ENCODE measurements at regions not wholly inside any gene's neighbourhood (a gene's known extent, or its start where the extent isn't known, plus 50 kb on each side); places are given as distances from the start of the nearest gene placed in this dataset.
"Not testable (repeated sequence)": the region's sequence is repeated elsewhere in the genome, so short reads cannot be mapped to it uniquely, and the experiment has no call there.

DNA sequence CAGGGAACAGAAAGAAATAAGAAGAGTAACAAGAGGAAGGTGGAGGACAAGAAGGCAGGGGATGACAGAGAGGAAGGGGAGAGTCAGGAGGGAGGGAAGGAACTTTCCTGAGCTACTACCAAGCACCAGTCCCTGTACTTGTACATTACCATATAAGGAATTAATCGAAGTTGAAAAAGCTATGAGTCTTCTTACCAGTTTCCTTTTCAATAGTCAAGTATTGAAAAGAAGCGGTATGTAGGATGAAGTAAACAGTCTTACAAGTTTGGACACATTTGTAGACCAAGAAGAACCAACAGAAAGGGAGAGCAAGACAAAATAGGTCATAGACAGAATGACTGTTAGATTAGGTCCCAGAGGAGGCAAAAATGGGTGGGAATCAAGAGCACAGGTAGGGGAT, 629.7 kb upstream of the DIPK2B start:
- no peak for DNase-seq (ENCODE audit: low read depth in 2 of 2, low spot score in 1 of 2)

DNA sequence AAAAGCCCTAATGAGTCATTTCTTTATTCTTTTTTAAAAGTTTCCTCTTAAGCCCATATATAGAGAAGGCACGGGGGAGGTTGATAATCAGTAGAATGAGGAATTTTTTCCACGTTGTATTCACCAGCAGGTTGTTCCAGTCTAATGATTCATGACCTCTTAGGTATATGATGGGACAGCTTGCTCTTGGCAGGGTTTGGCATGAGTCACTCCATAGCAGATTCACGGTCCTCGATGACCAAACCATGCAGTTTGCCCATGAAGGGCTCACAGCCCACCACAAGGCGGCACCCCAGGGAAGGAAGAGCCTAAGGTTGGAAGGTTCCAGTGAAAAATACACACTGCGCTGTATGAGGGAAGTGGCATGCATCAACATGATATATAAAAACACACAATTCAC, 623.8 kb upstream of the DIPK2B start:
- peak in 1 of 2 donors; percentile 46 for DNase-seq (ENCODE audit: low read depth in 2 of 2, low spot score in 1 of 2)

DNA sequence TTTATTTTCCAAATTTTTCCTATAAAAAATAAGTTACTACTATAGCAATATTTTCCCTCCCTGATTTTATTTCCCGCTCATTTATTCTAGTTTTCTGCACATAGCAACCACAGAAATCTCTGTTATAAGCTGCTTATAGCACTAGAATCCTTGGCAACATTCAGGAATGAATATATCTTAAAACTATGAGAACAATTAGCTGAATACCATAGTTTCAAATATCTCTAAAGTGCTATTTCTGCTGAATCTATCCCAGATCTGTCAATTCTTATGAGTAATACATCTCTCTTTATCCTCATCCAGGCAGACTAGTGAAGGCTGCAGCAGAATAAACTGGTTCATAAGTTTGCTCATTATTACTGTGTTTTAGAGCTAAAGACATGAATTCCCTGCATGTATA, 622.9 kb upstream of the DIPK2B start:
- DNase-seq (ENCODE audit: low read depth in 2 of 2, low spot score in 1 of 2): no peak

DNA sequence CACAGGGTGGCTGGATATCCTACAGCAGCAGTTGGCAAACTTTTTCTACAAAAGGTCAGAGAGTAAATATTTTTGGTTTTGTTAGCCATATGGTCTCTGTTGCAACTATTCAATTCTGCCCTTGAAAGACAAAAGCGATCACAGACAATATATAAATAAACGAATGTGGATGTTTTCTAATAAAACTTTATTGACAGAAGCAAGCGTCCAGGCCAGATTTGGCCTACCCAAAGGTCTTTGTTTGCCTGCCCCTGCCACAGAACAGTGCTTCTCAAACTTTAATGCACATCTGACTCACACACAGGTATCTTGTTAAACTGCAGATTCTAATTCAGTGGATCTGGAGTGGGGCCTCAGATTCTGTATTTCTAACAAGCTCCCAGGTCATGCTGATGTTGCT, 621.4 kb upstream of the DIPK2B start:
- DNase-seq (ENCODE audit: low read depth in 2 of 2, low spot score in 1 of 2): no peak

DNA sequence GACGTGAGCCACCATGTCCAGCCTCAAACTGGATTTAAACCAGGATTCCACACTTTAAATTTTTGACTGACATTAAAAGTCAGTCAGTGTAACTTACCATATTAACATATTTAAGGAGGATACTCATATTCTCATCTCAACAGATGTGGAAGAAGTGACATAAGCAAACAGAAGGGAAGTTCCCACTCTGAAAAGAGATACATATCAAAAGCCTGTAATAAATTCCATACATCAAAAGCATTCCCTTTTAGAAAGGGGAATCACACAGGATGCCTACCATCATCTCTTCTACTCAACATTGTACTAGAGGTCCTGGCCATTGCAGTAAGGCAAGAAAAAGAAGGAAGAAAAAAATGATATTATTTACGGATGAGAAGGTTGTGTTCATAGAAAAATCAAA, 618.2 kb upstream of the DIPK2B start:
- no peak for DNase-seq (ENCODE audit: low read depth in 2 of 2, low spot score in 1 of 2)

DNA sequence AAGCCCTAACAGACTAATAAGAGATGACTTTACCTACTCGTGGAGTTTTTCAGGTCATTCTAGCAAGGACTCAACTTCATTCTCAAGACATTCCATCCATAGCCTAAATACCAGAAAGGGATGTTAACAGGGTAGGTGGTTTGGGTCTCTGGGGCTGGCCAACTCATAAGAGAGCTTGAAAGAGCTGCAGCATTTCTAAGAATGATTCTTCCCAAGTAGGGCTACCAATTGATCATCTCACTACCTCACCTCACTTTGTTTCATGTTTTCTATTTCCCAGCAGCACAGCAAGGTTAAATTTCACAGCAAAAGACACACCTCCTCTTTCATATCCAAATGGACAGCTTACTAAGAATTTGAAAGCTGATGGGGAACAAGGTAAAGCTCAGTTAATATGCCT, 614.8 kb upstream of the DIPK2B start:
- DNase-seq (ENCODE audit: low read depth in 2 of 2, low spot score in 1 of 2): no peak

DNA sequence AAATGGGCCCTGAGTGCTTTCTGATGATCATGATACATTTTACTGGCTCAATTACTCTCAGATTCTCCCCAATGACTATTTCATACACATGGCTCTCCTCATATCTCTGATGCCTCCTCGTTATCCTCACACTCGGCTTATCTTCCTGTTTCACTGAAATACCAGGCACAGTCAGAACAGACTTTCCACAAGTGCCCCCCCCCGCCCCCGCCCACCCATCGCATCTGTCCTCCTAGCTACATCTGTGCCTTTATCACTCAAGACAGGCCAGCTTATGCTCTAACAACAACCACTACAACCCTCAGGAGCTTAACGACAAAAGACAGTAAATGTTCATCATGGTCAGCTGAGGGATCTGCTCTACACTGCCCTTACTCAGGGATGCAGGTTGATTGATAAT, 610.6 kb upstream of the DIPK2B start:
- no peak for DNase-seq (ENCODE audit: low read depth in 2 of 2, low spot score in 1 of 2)

DNA sequence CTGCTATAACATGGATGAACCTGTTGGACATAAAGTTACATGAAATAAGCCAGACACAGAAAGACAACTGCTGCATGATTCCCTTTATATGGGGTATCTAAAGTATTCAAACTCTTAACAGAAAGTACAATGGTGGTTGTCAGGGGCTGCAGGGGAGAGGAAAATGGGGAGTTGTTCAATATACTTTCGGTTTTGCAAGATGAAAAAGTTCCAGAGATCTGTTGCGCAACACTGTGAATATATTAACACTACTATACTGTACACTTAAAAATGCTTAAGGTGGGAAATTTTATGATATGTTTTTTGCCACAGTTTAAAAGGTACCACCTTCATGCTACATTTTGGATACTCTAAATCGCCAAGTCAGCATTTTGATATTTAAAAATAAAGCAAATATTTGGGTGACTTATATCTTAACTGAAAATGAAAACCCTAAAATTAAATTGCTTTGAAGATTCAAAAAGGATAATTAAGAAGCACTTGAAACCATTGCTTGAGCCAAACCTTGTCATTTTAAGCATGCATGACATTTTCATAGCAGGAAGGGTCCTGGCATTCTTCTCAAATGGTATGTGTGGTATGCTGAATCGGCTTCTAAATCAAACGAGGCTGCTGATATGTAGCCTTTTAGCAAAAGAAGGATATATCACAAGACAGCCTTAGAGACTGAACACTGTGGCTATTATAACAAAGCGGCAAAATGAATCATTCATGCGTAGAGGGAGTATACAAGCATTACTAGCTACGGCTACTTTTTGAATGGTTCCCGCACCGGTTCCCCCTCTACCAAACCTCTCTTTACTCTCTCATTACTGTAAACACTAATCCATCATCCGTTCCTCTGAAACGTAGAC, 607.1 kb upstream of the DIPK2B start:
- DNase-seq (ENCODE audit: low read depth in 2 of 2, low spot score in 1 of 2): no peak

DNA sequence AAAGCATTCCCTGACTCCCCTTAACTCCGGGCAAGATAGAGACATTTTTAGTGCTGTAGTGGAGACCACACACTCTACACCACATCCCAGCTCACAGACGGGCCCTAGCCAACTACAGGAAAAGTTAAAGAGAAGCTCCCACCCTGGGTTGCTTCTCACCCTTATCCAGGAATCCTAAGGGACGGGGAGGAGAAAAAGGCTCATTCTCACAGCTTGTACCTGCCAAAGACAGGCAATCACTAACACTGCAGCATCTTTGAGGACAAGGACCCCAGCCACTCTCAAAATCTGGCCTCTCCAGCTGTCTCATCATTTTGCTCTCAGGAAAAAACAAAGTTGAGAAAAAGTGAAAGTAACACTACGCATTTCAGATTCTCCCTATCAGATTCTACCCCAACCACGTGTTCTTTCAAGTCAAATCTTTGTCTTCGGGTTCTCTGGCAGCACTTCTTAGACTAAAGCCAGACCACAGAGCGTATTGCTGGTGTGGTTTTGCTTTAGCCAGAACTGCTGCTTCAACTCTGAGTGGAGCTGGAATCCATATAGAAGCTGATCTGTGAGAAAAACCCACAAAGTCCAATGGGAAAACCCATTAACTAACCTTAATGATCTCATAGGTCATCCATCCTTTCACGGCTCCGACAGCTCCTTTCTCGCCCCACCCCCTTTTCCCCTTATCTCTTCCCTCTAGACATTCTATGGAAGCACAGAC, 605.9 kb upstream of the DIPK2B start:
- no peak for DNase-seq (ENCODE audit: low read depth in 2 of 2, low spot score in 1 of 2)

DNA sequence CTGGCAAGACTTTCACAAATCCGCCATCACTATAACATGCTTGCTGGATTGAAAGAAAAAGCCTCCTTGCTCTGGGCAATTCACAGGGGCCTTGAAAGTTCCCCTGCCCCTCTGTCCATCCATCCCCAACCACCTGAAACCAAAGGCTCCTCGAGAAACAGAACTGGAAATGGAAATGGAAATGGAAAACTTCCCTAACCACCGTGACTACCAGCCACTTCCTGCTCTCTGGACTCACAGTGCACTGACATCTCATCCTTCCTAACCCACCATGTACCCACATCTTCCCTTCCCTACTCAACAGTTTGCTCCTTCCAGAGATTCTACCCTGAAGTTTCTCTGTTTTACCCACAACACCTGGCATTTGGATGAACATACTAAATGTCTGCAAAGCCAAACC, 603.6 kb upstream of the DIPK2B start:
- DNase-seq (ENCODE audit: low read depth in 2 of 2, low spot score in 1 of 2): no peak

DNA sequence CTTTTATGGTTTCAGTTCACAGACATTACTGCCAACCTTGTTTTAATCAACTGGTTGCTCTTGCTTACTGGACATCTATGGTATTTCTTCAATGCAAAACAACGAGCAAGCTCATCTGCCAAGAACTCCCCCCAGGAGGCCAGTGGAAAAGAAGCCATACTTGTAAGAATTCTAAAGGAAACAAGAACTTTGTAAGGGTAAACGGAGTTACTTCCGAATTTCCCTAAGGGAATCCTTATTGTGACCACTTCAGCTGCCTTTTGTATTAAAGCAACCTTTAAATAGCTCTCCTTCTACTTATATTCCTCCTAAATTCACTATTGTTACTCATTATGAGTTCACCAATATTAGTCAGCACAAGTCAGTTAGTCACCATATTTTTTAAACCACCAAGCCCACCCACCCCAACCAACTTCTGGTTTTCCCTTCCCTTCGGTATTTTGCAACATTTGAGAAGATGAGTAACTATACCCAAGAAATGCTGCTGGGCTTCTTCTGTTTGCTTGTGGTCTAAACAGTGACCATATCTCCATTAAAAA, 602.8 kb upstream of the DIPK2B start:
- DNase-seq (ENCODE audit: low read depth in 2 of 2, low spot score in 1 of 2): peak in 1 of 2 donors; percentile 16

DNA sequence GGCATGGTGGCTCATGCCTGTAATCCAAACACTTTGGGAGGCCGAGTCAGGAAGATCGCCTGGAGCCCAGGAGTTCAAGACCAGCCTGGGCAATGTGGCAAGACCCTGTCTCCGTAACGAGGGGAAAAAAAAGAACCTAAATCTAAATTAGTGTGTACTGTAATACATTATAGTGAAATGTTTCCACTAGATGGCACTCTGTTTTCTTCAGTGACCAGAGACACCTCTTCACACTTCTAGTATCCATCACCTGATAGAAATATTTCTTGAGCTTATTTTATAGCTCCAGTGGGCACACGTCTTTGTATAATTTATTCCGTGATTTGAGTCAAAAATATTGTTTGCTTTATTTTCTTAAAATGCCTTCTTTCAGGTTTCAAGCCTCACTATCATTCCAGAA, 600.9 kb upstream of the DIPK2B start:
- DNase-seq (ENCODE audit: low read depth in 2 of 2, low spot score in 1 of 2): no peak

DNA sequence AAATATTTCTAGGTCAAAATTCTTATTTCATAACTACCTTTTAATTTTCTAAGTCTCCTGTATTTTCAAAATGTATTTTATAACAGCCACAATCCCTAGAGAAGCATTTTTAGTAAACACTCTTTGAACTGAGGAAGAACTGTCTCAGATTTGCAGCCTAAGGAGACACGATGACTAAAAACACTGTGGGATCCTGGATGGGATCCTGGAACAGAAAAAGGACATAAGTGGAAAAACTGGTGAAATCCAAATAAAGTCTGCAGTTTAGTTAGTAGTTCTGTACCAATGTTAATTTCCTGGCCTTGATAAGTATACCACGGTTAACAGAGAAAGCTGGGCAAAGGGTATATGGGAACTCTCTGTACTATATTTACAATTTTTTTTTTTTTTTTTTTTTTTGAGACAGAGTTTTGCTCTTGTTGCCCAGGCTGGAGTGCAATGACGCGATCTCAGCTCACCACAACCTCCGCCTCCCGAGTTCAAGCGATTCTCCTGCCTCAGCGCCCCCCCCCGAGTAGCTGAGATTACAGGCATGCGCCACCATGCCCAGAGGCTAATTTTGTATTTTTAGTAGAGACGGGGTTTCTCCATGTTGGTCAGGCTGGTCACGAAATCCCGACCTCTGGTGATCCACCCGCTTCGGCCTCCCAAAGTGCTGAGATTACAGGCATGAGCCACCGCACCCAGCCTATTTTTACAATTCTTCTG, 600.2 kb upstream of the DIPK2B start:
- not testable (repeated sequence) for DNase-seq (ENCODE audit: low read depth in 2 of 2, low spot score in 1 of 2)

DNA sequence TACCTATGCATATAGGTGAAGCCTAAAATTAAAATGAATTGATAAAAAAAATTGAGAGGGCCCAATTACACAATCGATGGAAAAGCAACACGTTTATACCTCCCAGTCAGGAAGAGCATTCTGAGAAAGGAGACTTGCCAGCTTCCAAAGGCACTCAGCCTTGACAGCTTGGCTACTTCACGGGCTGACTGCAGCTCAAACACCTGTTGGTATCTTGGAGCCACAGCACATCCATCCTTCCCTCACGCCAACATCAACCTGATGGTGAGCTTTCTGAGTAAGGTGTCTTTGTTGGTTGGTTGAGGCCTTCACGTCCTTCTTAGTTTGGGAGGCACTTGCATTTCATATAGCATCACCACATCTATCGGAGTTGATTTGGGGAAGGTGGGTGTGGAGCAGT, 598.9 kb upstream of the DIPK2B start:
- DNase-seq (ENCODE audit: low read depth in 2 of 2, low spot score in 1 of 2): no peak

DNA sequence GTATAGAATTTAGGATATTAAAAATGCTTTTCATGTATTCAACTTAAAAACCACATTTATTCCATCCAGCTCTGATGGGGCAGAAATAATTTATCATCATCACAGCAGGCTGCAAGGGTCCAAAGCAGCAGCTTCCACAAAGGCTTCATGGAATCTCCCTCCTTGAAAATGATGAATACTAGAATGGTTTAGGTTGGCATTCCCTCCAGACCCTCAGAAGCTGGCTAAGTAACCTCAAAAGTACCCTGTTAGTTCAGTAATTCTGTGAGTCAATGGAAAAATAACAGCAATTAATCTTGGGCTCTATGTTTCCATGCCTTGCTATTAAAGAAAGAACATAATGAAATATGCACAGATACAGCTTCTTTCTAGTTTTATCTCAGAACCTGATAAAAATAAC, 594.9 kb upstream of the DIPK2B start:
- DNase-seq (ENCODE audit: low read depth in 2 of 2, low spot score in 1 of 2): no peak

DNA sequence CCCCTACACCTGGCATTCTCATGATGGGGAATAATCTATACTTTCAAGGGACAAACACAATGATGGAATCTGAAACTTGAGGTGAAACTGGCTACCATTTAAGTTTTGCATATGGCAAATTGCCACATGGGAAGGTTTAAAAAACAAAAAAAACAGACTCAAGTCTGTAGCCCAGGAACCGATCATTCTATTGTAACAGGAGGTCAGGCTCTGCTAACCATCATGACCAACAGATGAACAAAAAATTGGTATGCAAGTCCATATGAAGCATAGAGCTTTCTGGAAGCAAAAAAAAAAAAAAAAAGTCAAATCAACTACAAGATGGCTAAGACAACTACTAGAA, 594.3 kb upstream of the DIPK2B start:
- DNase-seq (ENCODE audit: low read depth in 2 of 2, low spot score in 1 of 2): no peak

DNA sequence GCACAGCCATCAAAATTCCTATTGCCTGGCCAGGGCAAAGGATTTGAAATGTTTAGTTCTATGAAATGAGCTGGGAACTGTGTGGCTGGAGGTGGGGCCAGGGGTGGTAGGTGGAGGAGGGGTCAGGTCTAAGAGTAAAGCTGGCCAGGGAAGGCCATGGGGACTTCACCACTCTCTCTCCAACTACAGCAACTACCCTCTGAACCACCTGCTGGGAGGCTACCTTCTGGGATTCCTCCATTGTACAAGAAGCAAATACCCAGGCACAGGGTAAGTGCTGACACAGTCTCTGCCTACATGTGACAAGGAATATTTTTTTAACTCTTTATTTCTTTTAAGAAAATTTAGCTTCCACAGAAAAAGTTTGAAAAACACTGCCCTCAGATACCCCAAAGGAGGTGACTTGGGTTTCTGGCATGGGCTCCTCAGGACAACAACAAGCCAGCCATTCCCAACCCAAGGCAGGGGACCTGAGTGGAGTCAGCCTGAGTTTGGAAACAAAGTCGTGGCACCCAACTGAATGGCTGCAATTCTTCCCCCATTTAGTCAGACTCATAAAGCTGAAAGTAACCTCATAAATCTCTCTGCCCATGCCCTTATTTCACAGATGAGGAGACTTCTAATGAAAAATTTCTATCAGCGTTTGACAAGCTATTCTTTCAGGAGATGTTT, 593.8 kb upstream of the DIPK2B start:
- no peak for DNase-seq (ENCODE audit: low read depth in 2 of 2, low spot score in 1 of 2)

DNA sequence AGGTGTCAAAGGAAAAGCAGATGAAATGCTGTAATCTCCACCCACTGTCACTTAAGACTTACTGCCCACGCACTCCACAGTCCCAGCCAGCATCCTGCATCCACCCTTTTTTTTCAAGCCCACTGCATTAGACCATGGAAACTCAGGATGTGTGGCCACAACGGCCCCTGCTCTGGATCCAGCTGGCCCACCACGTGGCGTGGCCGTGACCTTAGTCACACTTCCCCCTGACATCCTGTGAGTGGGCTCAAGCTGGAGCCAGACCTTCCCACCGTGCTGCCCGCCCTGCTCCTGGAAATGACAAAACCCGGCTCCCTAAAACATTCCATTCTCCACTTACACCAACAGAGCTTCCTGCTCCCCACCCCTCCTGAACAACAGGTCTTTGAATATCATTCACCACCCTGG, 588.3 kb upstream of the DIPK2B start:
- no peak for DNase-seq (ENCODE audit: low read depth in 2 of 2, low spot score in 1 of 2)

DNA sequence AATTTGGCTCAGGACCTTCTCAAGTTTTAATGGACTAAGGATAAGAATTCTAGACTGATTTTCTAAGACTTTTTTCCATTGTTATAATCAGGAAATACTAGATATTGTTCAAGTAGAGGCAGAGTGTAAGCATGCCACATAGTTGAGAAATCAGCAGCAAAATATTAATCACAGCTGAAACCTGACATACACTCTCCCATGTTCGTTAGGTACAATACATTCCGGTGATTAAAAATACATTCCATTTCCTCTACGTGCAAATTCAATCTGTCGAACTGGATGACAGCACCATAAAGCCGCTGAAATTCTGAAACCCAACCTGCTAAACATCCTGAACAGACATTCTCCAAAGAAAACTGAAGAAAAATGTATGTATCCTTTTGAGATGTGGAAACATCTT, 587.6 kb upstream of the DIPK2B start:
- no peak for DNase-seq (ENCODE audit: low read depth in 2 of 2, low spot score in 1 of 2)

DNA sequence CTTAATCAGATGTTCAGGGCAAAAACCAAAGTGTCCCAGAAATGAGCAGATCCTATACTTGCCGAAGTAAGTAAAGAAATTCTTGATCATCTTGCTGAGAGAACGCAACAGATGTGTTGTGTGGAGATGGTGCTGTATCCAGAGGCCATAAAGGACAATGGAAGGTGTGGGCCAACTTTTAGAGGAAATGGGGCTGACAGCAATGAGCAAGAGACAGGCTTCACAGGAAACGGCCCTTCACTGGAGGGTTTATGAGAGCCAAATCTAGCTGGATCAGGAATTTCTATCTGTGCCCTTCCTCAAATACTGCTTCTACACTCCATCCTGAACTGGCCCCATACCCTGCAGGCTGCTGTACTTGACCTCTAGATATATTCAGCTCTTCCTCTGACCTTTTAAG, 583.9 kb upstream of the DIPK2B start:
- no peak for DNase-seq (ENCODE audit: low read depth in 2 of 2, low spot score in 1 of 2)

DNA sequence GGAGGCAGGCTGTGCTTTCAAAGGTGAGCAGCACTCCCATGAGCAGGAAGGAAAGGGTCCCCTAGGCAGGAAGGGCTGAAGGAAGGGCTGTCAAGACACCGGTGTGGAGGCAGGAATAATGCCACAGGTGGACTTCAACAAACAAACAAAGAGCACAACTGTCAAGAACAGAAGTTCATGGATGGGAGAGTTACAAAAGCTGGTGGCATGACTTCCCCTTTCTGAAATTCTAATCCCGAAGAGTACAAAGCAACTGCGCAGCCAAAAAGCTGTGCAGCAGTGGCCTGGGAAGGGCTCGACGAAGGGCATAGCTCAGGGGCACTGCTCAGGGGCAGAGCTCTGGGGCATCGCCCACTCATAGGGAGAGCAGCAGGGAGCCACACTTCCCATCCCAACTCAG, 582.3 kb upstream of the DIPK2B start:
- DNase-seq (ENCODE audit: low read depth in 2 of 2, low spot score in 1 of 2): no peak
